Activated gamma-delta T cell (primary cell): ENCODE measurements at regions not wholly inside any gene's neighbourhood (a gene's known extent, or its start where the extent isn't known, plus 50 kb on each side); places are given as distances from the start of the nearest gene placed in this dataset.

ENCODE experiments used
- DNase-seq: peaks from one replicate; lab custom pipeline; 2025; lab: John Stamatoyannopoulos, UW

GRCh38 chr18:70507970-70508369 is 219.1 kb downstream of the SOCS6 start:
- DNase-seq, result no peak

GRCh38 chr18:70506511-70506910 is 217.7 kb downstream of the SOCS6 start:
- DNase-seq, result no peak

- DNase-seq, result no peak
Measured at GRCh38 chr18:70503060-70503459, 214.2 kb downstream of the SOCS6 start.

GRCh38 chr18:70501358-70501757 is 212.5 kb downstream of the SOCS6 start:
- no peak for DNase-seq

GRCh38 chr18:70500748-70501147 is 211.9 kb downstream of the SOCS6 start:
- DNase-seq, result no peak

GRCh38 chr18:70499218-70499691 is 210.4 kb downstream of the SOCS6 start:
- DNase-seq, result peak; percentile 14

- no peak for DNase-seq
Measured at GRCh38 chr18:70496353-70497294, 207.8 kb downstream of the SOCS6 start.

GRCh38 chr18:70494524-70494923 is 205.7 kb downstream of the SOCS6 start:
- DNase-seq, result no peak

GRCh38 chr18:70493461-70493860 is 204.6 kb downstream of the SOCS6 start:
- no peak for DNase-seq

- DNase-seq, result no peak
Measured at GRCh38 chr18:70491734-70492348, 203.0 kb downstream of the SOCS6 start.

GRCh38 chr18:70489986-70490933 is 201.4 kb downstream of the SOCS6 start:
- no peak for DNase-seq

GRCh38 chr18:70489571-70489970 is 200.7 kb downstream of the SOCS6 start:
- DNase-seq, result no peak

- no peak for DNase-seq
Measured at GRCh38 chr18:70469916-70470315, 181.1 kb downstream of the SOCS6 start.

- no peak for DNase-seq
Measured at GRCh38 chr18:70468861-70469547, 180.2 kb downstream of the SOCS6 start.

- DNase-seq, result no peak
Measured at GRCh38 chr18:70464343-70465114, 175.7 kb downstream of the SOCS6 start.

GRCh38 chr18:70463085-70463484 is 174.2 kb downstream of the SOCS6 start:
- DNase-seq, result no peak

GRCh38 chr18:70462078-70462439 is 173.2 kb downstream of the SOCS6 start:
- no peak for DNase-seq

GRCh38 chr18:70461323-70462077 is 172.7 kb downstream of the SOCS6 start:
- no peak for DNase-seq

- DNase-seq, result no peak
Measured at GRCh38 chr18:70459731-70460130, 170.9 kb downstream of the SOCS6 start.

GRCh38 chr18:70459251-70459650 is 170.4 kb downstream of the SOCS6 start:
- no peak for DNase-seq
